CD4-positive, alpha-beta T cell (primary cell): ENCODE measurements at regions not wholly inside any gene's neighbourhood (a gene's known extent, or its start where the extent isn't known, plus 50 kb on each side); places are given as distances from the start of the nearest gene placed in this dataset.
"Not testable (repeated sequence)": the region's sequence is repeated elsewhere in the genome, so short reads cannot be mapped to it uniquely, and the experiment has no call there.

ENCODE experiments used
- ATAC-seq: fragments of 200-7000 bp; cut with Tn5 transposase; one replicate; pipeline ENCODE4 v1.10.0; 2022; ENCODE audit warnings: mild to moderate bottlenecking; ENCODE audit not compliant: poor library complexity
- CTCF ChIA-PET: fragments of 350-600 bp; sonication (Branson Sonifier 250); formaldehyde crosslinking; loops from one replicate; lab custom pipeline; 2021; ENCODE audit warnings: antibody characterized with exemption, inconsistent platforms; lab: Charles Lee
- POLR2A ChIA-PET: fragments of 350-600 bp; sonication (Branson Sonifier 250); formaldehyde crosslinking; loops from one replicate; lab custom pipeline; 2021; ENCODE audit warnings: antibody characterized with exemption, inconsistent platforms; lab: Charles Lee
- DNase-seq, 14 experiments: peaks; one replicate each; pipeline ENCODE4 v3.0.0-alpha.2; 2013 to 2020; ENCODE audit warnings: mixed read lengths in 2 of 14
- H3K27ac ChIP-seq, 2 donors: one replicate each; pipeline versions ENCODE4 v1.5.1 to v1.7.0; 2013; ENCODE audit warnings: low read length in 2 of 2, low read depth in 1 of 2, mild to moderate bottlenecking in 1 of 2
- H3K27me3 ChIP-seq, 2 experiments: 1 replicate in 1 of 2; 2 replicates in 1 of 2; pipeline versions ENCODE4 v1.6.1 to v1.7.0; 2013; ENCODE audit warnings: low read length in 2 of 2, control low read depth in 1 of 2, mild to moderate bottlenecking in 1 of 2, moderate library complexity in 1 of 2; ENCODE audit not compliant: insufficient read depth in 2 of 2, control insufficient read depth in 1 of 2
- H3K36me3 ChIP-seq: one replicate; pipeline ENCODE4 v1.6.1; 2013; ENCODE audit warnings: low read length, control low read depth; ENCODE audit not compliant: insufficient read depth
- H3K4me1 ChIP-seq: one replicate; pipeline ENCODE4 v1.6.1; 2013; ENCODE audit warnings: low read length, control low read depth; ENCODE audit not compliant: insufficient read depth
- H3K4me3 ChIP-seq: one replicate; pipeline ENCODE4 v1.5.1; 2013; ENCODE audit warnings: mild to moderate bottlenecking, low read length, moderate library complexity
- H3K9me3 ChIP-seq, 2 experiments: 1 replicate in 1 of 2; 2 replicates in 1 of 2; pipeline versions ENCODE4 v1.6.1 to v1.7.0; 2013; ENCODE audit warnings: low read length in 2 of 2, mild to moderate bottlenecking in 2 of 2, control low read depth in 1 of 2, moderate library complexity in 1 of 2; ENCODE audit not compliant: control insufficient read depth in 1 of 2, insufficient read depth in 1 of 2
- H3K27ac Mint-ChIP-seq: one replicate; pipeline ENCODE4 v1.8.0; 2020; ENCODE audit warnings: mixed read lengths
- H3K27me3 Mint-ChIP-seq: one replicate; pipeline ENCODE4 v1.8.0; 2021; ENCODE audit warnings: mixed read lengths
- H3K36me3 Mint-ChIP-seq: one replicate; pipeline ENCODE4 v1.8.0; 2021; ENCODE audit warnings: low read depth, mixed read lengths
- H3K4me1 Mint-ChIP-seq: one replicate; pipeline ENCODE4 v1.8.0; 2021; ENCODE audit warnings: low read depth, mixed read lengths
- H3K4me3 Mint-ChIP-seq: one replicate; pipeline ENCODE4 v1.8.0; 2020; ENCODE audit warnings: mild to moderate bottlenecking, mixed read lengths
- H3K9me3 Mint-ChIP-seq: one replicate; pipeline ENCODE4 v1.8.0; 2020; ENCODE audit warnings: mixed read lengths
- CTCF ChIP-seq: fragments of 200-600 bp; IDR thresholded peaks from one replicate; pipeline ENCODE4 v1.8.0; 2022; ENCODE audit warnings: antibody characterized with exemption, mild to moderate bottlenecking
- intact Hi-C, 2 experiments: fragments of 100-400 bp; cut with DNase I in 1 of 2; cut with micrococcal nuclease in 1 of 2; formaldehyde crosslinking; loops; one replicate each; pipeline versions ENCODE4 v1.15.1 to v1.9.0; 2023 to 2025; cut with DNase I, micrococcal nuclease

- no peaks in the 10 kb centered on the region for H3K9me3 ChIP-seq
- Mint-ChIP-seq H3K4me3 (peak overlapping the region; percentile 90), H3K4me1 (peaks cover 26% of the 10 kb centered on the region), H3K27me3 (no peaks in the 10 kb centered on the region), H3K27ac (peak overlapping the region; percentile 34), H3K9me3 (no peaks in the 10 kb centered on the region), H3K36me3 (no peaks in the 10 kb centered on the region)
- H3K27me3 ChIP-seq: no peaks in the 10 kb centered on the region
- POLR2A ChIA-PET: interaction anchor here (0.6 to 4.1 kb wide), 9 partner anchors 45 to 407 kb away, joined by 3 to 31 read pairs (median 5); partner anchors contain the start of genes MICU2, MRPL57, SKA3 and XPO4
- CTCF ChIA-PET: interaction anchor here (1.0 to 3.3 kb wide), 10 partner anchors 83 to 306 kb away, joined by 3 to 16 read pairs (median 4); partner anchors contain the start of genes MICU2, MRPL57, SKA3 and ZDHHC20
- H3K4me3 ChIP-seq: peak overlapping the region; percentile 81
- TF ChIP-seq CTCF: peak; percentile 95
- intact Hi-C loops: loop anchor here (1.0 to 10.0 kb wide), 13 partner anchors 97 to 733 kb away; partner anchors contain the start of genes MRPL57 (in 2 of the 2), SKA3 (in 2 of the 2), ZDHHC20 (in 2 of the 2) and IFT88 (in 1 of the 2)
- H3K36me3 ChIP-seq: no peaks in the 10 kb centered on the region
- H3K27ac ChIP-seq: peak overlapping the region in 1 of 2 donors; percentile 53
- DNase-seq (peak; percentile 70 to 95 (median 81)), ATAC-seq (peak; percentile 94)
- peaks cover 19% of the 10 kb centered on the region for H3K4me1 ChIP-seq
These were observed 121.7 kb downstream of the MRPL57 start for GRCh38 chr13:21297914-21298831.

- Mint-ChIP-seq H3K9me3 (no peaks in the 10 kb centered on the region), H3K4me3 (no peak overlapping the region), H3K27me3 (no peaks in the 10 kb centered on the region), H3K36me3 (peaks cover 6% of the 10 kb centered on the region), H3K27ac (no peak overlapping the region), H3K4me1 (peaks cover 2% of the 10 kb centered on the region)
- intact Hi-C loops: no loop called here
- no peak for TF ChIP-seq CTCF
- H3K36me3 ChIP-seq: peaks cover 3% of the 10 kb centered on the region
- H3K4me3 ChIP-seq: no peak overlapping the region
- ChIA-PET POLR2A (no interaction called here), CTCF (no interaction called here)
- no peaks in the 10 kb centered on the region for H3K9me3 ChIP-seq
- H3K27ac ChIP-seq: no peak overlapping the region
- DNase-seq (no peak), ATAC-seq (no peak)
- no peaks in the 10 kb centered on the region for H3K4me1 ChIP-seq
- H3K27me3 ChIP-seq: no peaks in the 10 kb centered on the region
These were observed 127.8 kb downstream of the MRPL57 start for GRCh38 chr13:21304256-21304655.

- POLR2A ChIA-PET, H3K4me3 ChIP-seq, H3K4me1 Mint-ChIP-seq, H3K36me3 Mint-ChIP-seq, H3K27ac ChIP-seq, H3K27ac Mint-ChIP-seq, DNase-seq, H3K36me3 ChIP-seq, H3K4me3 Mint-ChIP-seq, CTCF ChIA-PET, H3K4me1 ChIP-seq, H3K27me3 ChIP-seq, H3K9me3 ChIP-seq, ATAC-seq, H3K9me3 Mint-ChIP-seq, intact Hi-C loops, H3K27me3 Mint-ChIP-seq: not testable (repeated sequence)
These were observed 130.0 kb downstream of the MRPL57 start for GRCh38 chr13:21306300-21307073.

GRCh38 chr13:21307158-21307557, 130.7 kb downstream of the MRPL57 start:
- H3K9me3 ChIP-seq, POLR2A ChIA-PET, CTCF ChIA-PET, H3K4me1 Mint-ChIP-seq, DNase-seq, H3K4me3 Mint-ChIP-seq, H3K36me3 Mint-ChIP-seq, H3K27me3 Mint-ChIP-seq, H3K4me1 ChIP-seq, H3K9me3 Mint-ChIP-seq, ATAC-seq, intact Hi-C loops, H3K36me3 ChIP-seq, H3K27ac Mint-ChIP-seq, H3K27me3 ChIP-seq, H3K27ac ChIP-seq, H3K4me3 ChIP-seq: not testable (repeated sequence)
